Lower lobe of right lung (tissue), 2 donors: ENCODE measurements at regions not wholly inside any gene's neighbourhood (a gene's known extent, or its start where the extent isn't known, plus 50 kb on each side); places are given as distances from the start of the nearest gene placed in this dataset.
"Not testable (repeated sequence)": the region's sequence is repeated elsewhere in the genome, so short reads cannot be mapped to it uniquely, and the experiment has no call there.

Experiments
- ATAC-seq, 2 donors: fragments of 200-7000 bp; cut with Tn5 transposase; one replicate each; pipeline ENCODE4 v1.9.1; 2020 to 2022; ENCODE audit warnings: mild to moderate bottlenecking in 2 of 2, moderate library complexity in 2 of 2
- DNase-seq: peaks from one replicate; pipeline ENCODE4 v3.0.0-alpha.2; 2020
- H3K27ac ChIP-seq: fragments of 200-600 bp; one replicate; pipeline ENCODE4 v1.8.0; 2022
- H3K27me3 ChIP-seq: fragments of 200-600 bp; one replicate; pipeline ENCODE4 v1.8.0; 2022; ENCODE audit warnings: low read depth
- H3K36me3 ChIP-seq: fragments of 200-600 bp; one replicate; pipeline ENCODE4 v1.8.0; 2022; ENCODE audit warnings: mild to moderate bottlenecking
- H3K4me1 ChIP-seq: fragments of 200-600 bp; one replicate; pipeline ENCODE4 v1.8.0; 2022
- H3K4me3 ChIP-seq: fragments of 200-600 bp; one replicate; pipeline ENCODE4 v1.8.0; 2022; ENCODE audit warnings: mild to moderate bottlenecking
- H3K9me3 ChIP-seq: fragments of 200-600 bp; one replicate; pipeline ENCODE4 v1.8.0; 2022
- CTCF ChIP-seq: fragments of 200-600 bp; IDR thresholded peaks from one replicate; pipeline ENCODE4 v1.8.0; 2022; ENCODE audit warnings: antibody characterized with exemption, mild to moderate bottlenecking
- intact Hi-C: fragments of 100-400 bp; cut with DNase I; formaldehyde crosslinking; loops from one replicate; pipeline ENCODE4 v1.11.0; 2022
- donor health status: DM: no; HTN: yes; CAD: no; lungs with severe emphysema.

- H3K4me1 ChIP-seq, result no peaks in the 10 kb centered on the region
- no peak overlapping the region for H3K27ac ChIP-seq
- DNase-seq, result no peak
- ATAC-seq, result no peak
- TF ChIP-seq CTCF, result no peak
- no peak overlapping the region for H3K4me3 ChIP-seq
- no peaks in the 10 kb centered on the region for H3K9me3 ChIP-seq
- intact Hi-C loops, result no loop called here
- no peaks in the 10 kb centered on the region for H3K27me3 ChIP-seq
- no peaks in the 10 kb centered on the region for H3K36me3 ChIP-seq
These were observed 799.6 kb downstream of the KCNJ3 start for GRCh38 chr2:155498106-155498505.

GRCh38 chr2:155494744-155495143 is 796.2 kb downstream of the KCNJ3 start:
- Histone ChIP-seq H3K36me3 (no peaks in the 10 kb centered on the region), H3K27ac (no peak overlapping the region), H3K27me3 (no peaks in the 10 kb centered on the region), H3K4me1 (no peaks in the 10 kb centered on the region), H3K9me3 (no peaks in the 10 kb centered on the region), H3K4me3 (no peak overlapping the region)
- intact Hi-C loops, result no loop called here
- ATAC-seq, result no peak
- no peak for DNase-seq
- TF ChIP-seq CTCF, result no peak

- no peak for DNase-seq
- Histone ChIP-seq H3K36me3 (no peaks in the 10 kb centered on the region), H3K9me3 (no peaks in the 10 kb centered on the region), H3K4me1 (no peaks in the 10 kb centered on the region), H3K27ac (no peak overlapping the region), H3K4me3 (no peak overlapping the region), H3K27me3 (no peaks in the 10 kb centered on the region)
- intact Hi-C loops, result no loop called here
- no peak for ATAC-seq
- TF ChIP-seq CTCF, result no peak
These were observed 786.8 kb downstream of the KCNJ3 start for GRCh38 chr2:155485141-155485842.

GRCh38 chr2:155481141-155481540 is 782.6 kb downstream of the KCNJ3 start:
- Histone ChIP-seq H3K36me3 (no peaks in the 10 kb centered on the region), H3K27me3 (no peaks in the 10 kb centered on the region), H3K4me3 (no peak overlapping the region), H3K9me3 (no peaks in the 10 kb centered on the region), H3K27ac (no peak overlapping the region), H3K4me1 (no peaks in the 10 kb centered on the region)
- DNase-seq (no peak), ATAC-seq (no peak)
- TF ChIP-seq CTCF, result no peak
- intact Hi-C loops, result no loop called here

GRCh38 chr2:155472018-155472417 is 773.5 kb downstream of the KCNJ3 start:
- DNase-seq, intact Hi-C loops, H3K9me3 ChIP-seq, H3K4me3 ChIP-seq, ATAC-seq, H3K27me3 ChIP-seq, H3K27ac ChIP-seq, H3K36me3 ChIP-seq, H3K4me1 ChIP-seq: not testable (repeated sequence)

- DNase-seq (no peak), ATAC-seq (no peak)
- intact Hi-C loops, result no loop called here
- Histone ChIP-seq H3K4me1 (no peaks in the 10 kb centered on the region), H3K27ac (no peak overlapping the region), H3K9me3 (no peaks in the 10 kb centered on the region), H3K4me3 (no peak overlapping the region), H3K27me3 (no peaks in the 10 kb centered on the region), H3K36me3 (no peaks in the 10 kb centered on the region)
- TF ChIP-seq CTCF, result no peak
These were observed 757.7 kb downstream of the KCNJ3 start for GRCh38 chr2:155456222-155456621.
